T-cell (primary cell): ENCODE measurements at regions not wholly inside any gene's neighbourhood (a gene's known extent, or its start where the extent isn't known, plus 50 kb on each side); places are given as distances from the start of the nearest gene placed in this dataset.

Source experiments
- ATAC-seq, 4 experiments: fragments of 200-7000 bp in 3 of 4; fragments of 150-1000 bp in 1 of 4; cut with Tn5 transposase; replicated peaks in 1 of 4; 1 replicate in 3 of 4; 2 replicates in 1 of 4; pipeline ENCODE4 v1.10.0; 2021; ENCODE audit warnings: moderate library complexity in 3 of 4, mild to moderate bottlenecking in 2 of 4, moderate number of reproducible peaks in 1 of 4
- CTCF ChIA-PET, 2 donors: fragments of 300-600 bp; sonication (Branson Sonifier 250); formaldehyde crosslinking; loops; one replicate each; lab custom pipeline; 2022; ENCODE audit warnings: antibody characterized with exemption in 2 of 2; lab: Charles Lee
- POLR2A ChIA-PET, 2 donors: fragments of 300-600 bp; sonication (Branson Sonifier 250); formaldehyde crosslinking; loops; one replicate each; lab custom pipeline; 2022; ENCODE audit warnings: antibody characterized with exemption in 2 of 2; lab: Charles Lee
- DNase-seq, 35 experiments: peaks; one replicate each; pipeline versions ENCODE4 v3.0.0 to v3.0.0-alpha.2; 2013 to 2023
- H3K27ac ChIP-seq: one replicate; pipeline ENCODE4 v1.5.1; 2013; ENCODE audit warnings: low read length
- H3K27me3 ChIP-seq, 2 experiments: replicated peaks in 1 of 2; 1 replicate in 1 of 2; 2 replicates in 1 of 2; pipeline versions ENCODE4 v1.6.1 to v1.7.0; 2013; ENCODE audit warnings: low read length in 1 of 2, mixed read lengths in 1 of 2; ENCODE audit not compliant: control insufficient read depth in 2 of 2, insufficient read depth in 2 of 2; ENCODE audit errors: extremely low read depth in 1 of 2
- H3K36me3 ChIP-seq, 2 donors: 1 replicate in 1 of 2; 2 replicates in 1 of 2; pipeline versions ENCODE4 v1.6.1 to v1.7.0; 2013; ENCODE audit warnings: low read length in 1 of 2; ENCODE audit not compliant: control insufficient read depth in 2 of 2, insufficient read depth in 1 of 2; ENCODE audit errors: extremely low read depth in 1 of 2
- H3K4me1 ChIP-seq, 2 experiments: 1 replicate in 1 of 2; 2 replicates in 1 of 2; pipeline versions ENCODE4 v1.6.1 to v1.7.0; 2013; ENCODE audit warnings: low read length in 2 of 2, mixed read lengths in 1 of 2; ENCODE audit not compliant: insufficient read depth in 2 of 2, control insufficient read depth in 1 of 2; ENCODE audit errors: extremely low read depth in 1 of 2
- H3K4me3 ChIP-seq, 2 donors: 1 replicate in 1 of 2; 2 replicates in 1 of 2; pipeline versions ENCODE4 v1.5.1 to v1.7.0; 2013; ENCODE audit warnings: mild to moderate bottlenecking in 2 of 2, low read length in 1 of 2, moderate library complexity in 1 of 2; ENCODE audit not compliant: control insufficient read depth in 1 of 2; ENCODE audit errors: extremely low read depth in 1 of 2
- H3K9me3 ChIP-seq: 2 replicates; pipeline ENCODE4 v1.7.0; 2013
- H3K27ac Mint-ChIP-seq, 2 donors: one replicate each; pipeline ENCODE4 v1.8.0; 2020 to 2021; ENCODE audit warnings: mild to moderate bottlenecking in 2 of 2, mixed read lengths in 2 of 2
- H3K27me3 Mint-ChIP-seq, 2 donors: one replicate each; pipeline ENCODE4 v1.8.0; 2021 to 2022; ENCODE audit warnings: mixed read lengths in 2 of 2
- H3K36me3 Mint-ChIP-seq: one replicate; pipeline ENCODE4 v1.8.0; 2021; ENCODE audit warnings: mixed read lengths
- H3K4me1 Mint-ChIP-seq, 3 donors: one replicate each; pipeline ENCODE4 v1.8.0; 2020 to 2022; ENCODE audit warnings: mixed read lengths in 3 of 3, mild to moderate bottlenecking in 1 of 3
- H3K4me3 Mint-ChIP-seq, 3 donors: one replicate each; pipeline ENCODE4 v1.8.0; 2020 to 2022; ENCODE audit warnings: mild to moderate bottlenecking in 3 of 3, mixed read lengths in 3 of 3, moderate library complexity in 3 of 3
- H3K9me3 Mint-ChIP-seq, 3 donors: one replicate each; pipeline ENCODE4 v1.8.0; 2020 to 2022; ENCODE audit warnings: mixed read lengths in 3 of 3
- WGBS: methylation state at CpG from one replicate; pipeline ENCODE4 v1.1.5; 2013; ENCODE audit warnings: missing lambda C conversion rate; ENCODE audit not compliant: insufficient coverage; 5-methylcytosine and 5-hydroxymethylcytosine counted together

DNA sequence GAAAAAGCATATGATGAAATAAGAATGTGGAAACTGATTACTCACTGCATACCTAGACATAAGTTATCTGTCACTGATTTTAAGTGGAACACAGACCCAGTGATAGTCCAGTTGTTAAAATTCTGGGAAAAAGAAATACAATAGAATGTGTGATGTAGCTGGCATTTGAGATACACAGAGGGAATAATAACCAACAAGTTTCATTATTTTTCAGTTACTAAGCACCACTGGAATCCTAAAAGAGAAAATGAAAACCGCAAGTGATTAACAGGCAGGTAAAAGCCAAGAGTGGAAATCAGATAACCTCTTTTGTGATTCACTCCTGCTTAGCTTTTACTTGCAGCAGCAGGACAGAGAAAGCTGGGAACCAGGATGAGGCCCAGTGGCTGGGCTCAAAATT is 994.0 kb upstream of the SEMA6A start:
- POLR2A ChIA-PET: no interaction called here
- WGBS: 100% methylated on average over 1 of the region's 1 CpG
- no peaks in the 10 kb centered on the region for H3K9me3 ChIP-seq
- DNase-seq (no peak), ATAC-seq (no peak)
- H3K27ac ChIP-seq: no peak overlapping the region
- no peaks in the 10 kb centered on the region for H3K27me3 Mint-ChIP-seq
- no peaks in the 10 kb centered on the region for H3K4me1 Mint-ChIP-seq
- peaks cover 0 to 2% (median 0%) of the 10 kb centered on the region in 3 donors for H3K9me3 Mint-ChIP-seq
- H3K36me3 Mint-ChIP-seq: no peaks in the 10 kb centered on the region
- no peaks in the 10 kb centered on the region for H3K4me1 ChIP-seq
- no peak overlapping the region for H3K27ac Mint-ChIP-seq
- no peaks in the 10 kb centered on the region for H3K27me3 ChIP-seq
- H3K4me3 Mint-ChIP-seq: no peak overlapping the region
- H3K4me3 ChIP-seq: no peak overlapping the region
- CTCF ChIA-PET: no interaction called here
- no peaks in the 10 kb centered on the region for H3K36me3 ChIP-seq

DNA sequence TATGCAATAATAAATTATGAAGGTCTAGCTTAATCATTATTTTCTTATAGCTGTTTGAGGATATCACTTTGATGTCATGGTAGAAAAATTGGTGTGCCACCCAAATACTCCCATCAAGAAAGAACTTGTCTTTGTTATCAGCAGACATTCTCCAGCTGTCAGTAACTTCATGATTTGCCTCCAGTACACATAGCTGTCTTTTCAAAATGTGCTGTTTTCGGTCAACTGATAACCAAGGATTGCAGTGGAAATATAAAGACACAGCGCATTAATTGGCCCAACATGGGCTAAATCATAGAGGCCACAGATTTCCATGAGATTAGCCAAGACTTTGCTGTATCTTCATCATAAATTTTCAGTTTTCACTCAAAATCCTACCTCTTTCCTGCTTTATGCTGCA is 993.5 kb upstream of the SEMA6A start:
- H3K4me1 ChIP-seq: no peaks in the 10 kb centered on the region
- H3K27ac Mint-ChIP-seq: no peak overlapping the region
- DNase-seq (no peak), ATAC-seq (no peak)
- no peaks in the 10 kb centered on the region for H3K4me1 Mint-ChIP-seq
- H3K36me3 ChIP-seq: no peaks in the 10 kb centered on the region
- no peak overlapping the region for H3K27ac ChIP-seq
- POLR2A ChIA-PET: no interaction called here
- no peak overlapping the region for H3K4me3 Mint-ChIP-seq
- no peaks in the 10 kb centered on the region for H3K27me3 Mint-ChIP-seq
- H3K9me3 ChIP-seq: no peaks in the 10 kb centered on the region
- CTCF ChIA-PET: no interaction called here
- no peak overlapping the region for H3K4me3 ChIP-seq
- WGBS: 75% methylated on average over 2 of the region's 2 CpGs
- no peaks in the 10 kb centered on the region for H3K27me3 ChIP-seq
- H3K9me3 Mint-ChIP-seq: peaks cover 0 to 2% (median 0%) of the 10 kb centered on the region in 3 donors
- H3K36me3 Mint-ChIP-seq: no peaks in the 10 kb centered on the region

DNA sequence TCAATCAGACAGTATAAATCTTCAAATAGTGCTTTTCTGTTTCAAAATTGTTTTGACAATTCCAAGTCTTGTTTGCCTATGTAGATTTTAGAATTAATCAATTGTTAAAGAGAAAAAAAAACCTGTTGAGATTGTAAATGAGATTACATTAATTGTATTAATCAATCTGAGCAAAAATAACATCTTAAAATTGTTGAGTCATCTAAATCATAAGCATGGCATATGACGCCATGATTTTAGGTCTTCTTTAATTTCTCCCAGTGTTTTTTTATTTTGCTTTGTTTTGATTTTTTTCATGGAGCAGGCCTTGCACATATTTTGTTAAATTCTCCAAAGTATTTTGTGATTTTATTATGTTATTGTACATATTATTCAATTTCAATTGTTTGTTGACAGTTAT is 988.0 kb upstream of the SEMA6A start:
- Histone ChIP-seq H3K27ac (no peak overlapping the region), H3K4me3 (no peak overlapping the region), H3K4me1 (no peaks in the 10 kb centered on the region), H3K36me3 (no peaks in the 10 kb centered on the region), H3K27me3 (no peaks in the 10 kb centered on the region), H3K9me3 (no peaks in the 10 kb centered on the region)
- Mint-ChIP-seq H3K4me3 (no peak overlapping the region), H3K27ac (no peak overlapping the region), H3K9me3 (no peaks in the 10 kb centered on the region), H3K36me3 (no peaks in the 10 kb centered on the region), H3K4me1 (no peaks in the 10 kb centered on the region), H3K27me3 (no peaks in the 10 kb centered on the region)
- WGBS: no CpG with 5 or more reads among the region's 1 CpG
- DNase-seq (no peak), ATAC-seq (no peak)
- CTCF ChIA-PET: no interaction called here
- POLR2A ChIA-PET: no interaction called here

DNA sequence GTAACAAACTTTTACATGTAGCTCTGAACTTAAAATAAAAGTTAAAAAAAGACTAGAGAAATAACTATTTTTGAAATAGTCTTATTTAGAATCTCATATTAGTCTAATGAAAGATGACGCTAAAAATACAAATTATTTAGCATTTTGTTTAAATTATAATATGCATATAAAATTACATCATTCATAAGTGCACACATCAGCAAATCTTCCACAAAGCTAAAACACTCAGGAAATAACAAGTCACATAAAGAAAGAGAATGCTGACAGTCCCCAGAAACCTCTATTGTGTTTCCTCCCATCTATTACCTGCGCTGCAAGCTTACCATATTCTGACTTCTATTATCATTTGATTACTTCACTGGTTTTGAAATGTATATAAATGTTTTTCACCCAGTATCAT is 986.9 kb upstream of the SEMA6A start:
- no peaks in the 10 kb centered on the region for H3K27me3 Mint-ChIP-seq
- no peaks in the 10 kb centered on the region for H3K36me3 Mint-ChIP-seq
- CTCF ChIA-PET: no interaction called here
- no peak overlapping the region for H3K4me3 Mint-ChIP-seq
- H3K9me3 ChIP-seq: no peaks in the 10 kb centered on the region
- H3K4me1 Mint-ChIP-seq: no peaks in the 10 kb centered on the region
- no peak for ATAC-seq
- no peak overlapping the region for H3K27ac Mint-ChIP-seq
- H3K9me3 Mint-ChIP-seq: peaks cover 0 to 3% (median 0%) of the 10 kb centered on the region in 3 donors
- no peak overlapping the region for H3K4me3 ChIP-seq
- no CpG with 5 or more reads among the region's 2 CpGs for WGBS
- POLR2A ChIA-PET: no interaction called here
- DNase-seq: no peak
- no peaks in the 10 kb centered on the region for H3K27me3 ChIP-seq
- H3K27ac ChIP-seq: no peak overlapping the region
- H3K4me1 ChIP-seq: no peaks in the 10 kb centered on the region
- H3K36me3 ChIP-seq: no peaks in the 10 kb centered on the region

DNA sequence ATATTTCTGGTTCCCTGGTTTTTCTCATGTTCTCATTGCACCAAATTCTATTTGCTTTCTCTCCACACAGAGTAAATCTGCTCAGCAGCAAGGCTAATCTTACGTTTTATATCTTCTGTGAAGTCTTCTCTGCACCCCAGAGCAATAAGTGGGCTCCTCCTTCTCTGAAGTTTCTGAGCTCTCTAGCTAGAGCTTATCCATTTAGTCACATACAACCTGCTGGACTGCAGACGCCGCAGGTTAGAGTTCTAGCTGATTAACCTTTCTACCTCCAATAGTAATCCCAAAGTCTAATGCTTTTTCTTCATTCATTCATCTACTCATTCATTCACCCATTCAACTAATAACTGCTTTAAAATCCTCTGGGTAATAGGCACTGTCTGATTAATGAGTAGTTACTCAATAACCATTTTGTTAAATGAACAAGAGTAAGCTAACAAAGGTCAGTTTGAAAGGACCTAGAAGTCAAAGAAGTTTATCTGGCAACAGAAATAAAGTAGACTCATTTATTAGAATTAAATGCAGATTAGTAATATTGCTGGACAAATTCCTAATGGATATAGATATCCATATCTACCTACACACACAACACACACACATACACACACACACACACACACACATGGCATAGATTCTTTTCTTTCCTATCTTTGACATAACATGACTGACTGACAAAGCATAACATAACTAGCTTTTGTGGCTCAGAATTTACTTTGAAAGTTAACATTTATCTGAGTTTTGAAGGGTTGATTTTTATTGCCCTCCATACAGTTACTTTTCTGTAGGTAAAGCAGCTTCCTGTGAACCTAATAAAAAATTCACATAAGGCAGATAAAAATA is 984.6 kb upstream of the SEMA6A start:
- 30% methylated on average over 1 of the region's 3 CpGs for WGBS
- H3K27ac ChIP-seq: no peak overlapping the region
- H3K36me3 ChIP-seq: no peaks in the 10 kb centered on the region
- Mint-ChIP-seq H3K27ac (no peak overlapping the region), H3K4me3 (no peak overlapping the region), H3K36me3 (no peaks in the 10 kb centered on the region), H3K4me1 (no peaks in the 10 kb centered on the region), H3K9me3 (peaks cover 0 to 6% (median 0%) of the 10 kb centered on the region in 3 donors), H3K27me3 (no peaks in the 10 kb centered on the region)
- no peak for DNase-seq
- CTCF ChIA-PET: no interaction called here
- no peak for ATAC-seq
- no peaks in the 10 kb centered on the region for H3K9me3 ChIP-seq
- H3K27me3 ChIP-seq: no peaks in the 10 kb centered on the region
- H3K4me3 ChIP-seq: no peak overlapping the region
- POLR2A ChIA-PET: no interaction called here
- no peaks in the 10 kb centered on the region for H3K4me1 ChIP-seq

DNA sequence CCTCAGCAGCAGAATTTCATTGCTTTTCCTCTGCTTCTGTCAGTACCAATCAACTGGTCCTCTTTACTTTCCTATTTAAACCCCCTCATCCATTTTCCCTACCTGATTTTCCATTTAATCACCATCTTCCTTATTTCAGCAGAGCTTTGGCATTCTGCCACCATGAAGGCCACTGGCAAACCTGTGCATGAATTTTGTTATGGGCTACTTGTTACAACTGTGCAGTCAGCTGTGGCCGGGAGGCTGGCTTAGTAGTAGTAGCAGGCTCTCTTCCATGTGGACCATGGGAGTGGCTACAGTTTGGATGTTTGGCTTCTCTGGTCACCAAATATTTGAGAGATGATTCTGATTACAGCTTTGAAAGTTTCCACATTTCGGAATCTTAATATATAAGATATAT is 976.6 kb upstream of the SEMA6A start:
- Histone ChIP-seq H3K27me3 (no peaks in the 10 kb centered on the region), H3K4me3 (no peak overlapping the region), H3K9me3 (no peaks in the 10 kb centered on the region), H3K4me1 (no peaks in the 10 kb centered on the region), H3K27ac (no peak overlapping the region), H3K36me3 (no peaks in the 10 kb centered on the region)
- CTCF ChIA-PET: no interaction called here
- Mint-ChIP-seq H3K4me3 (no peak overlapping the region), H3K9me3 (peaks cover 2 to 4% (median 3%) of the 10 kb centered on the region in 3 donors), H3K27me3 (no peaks in the 10 kb centered on the region), H3K36me3 (no peaks in the 10 kb centered on the region), H3K27ac (no peak overlapping the region), H3K4me1 (no peaks in the 10 kb centered on the region)
- ATAC-seq (no peak), DNase-seq (no peak)
- POLR2A ChIA-PET: no interaction called here
- no CpG with 5 or more reads among the region's 2 CpGs for WGBS
